GM18505 (cell line): ENCODE measurements at regions not wholly inside any gene's neighbourhood (a gene's known extent, or its start where the extent isn't known, plus 50 kb on each side); places are given as distances from the start of the nearest gene placed in this dataset.

Experiments
- ATAC-seq: cut with Tn5 transposase; IDR thresholded peaks from one replicate; pipeline ENCODE4 v1.9.1; 2021; ENCODE audit not compliant: unreplicated experiment
- POLR2A ChIP-seq: IDR thresholded peaks from 4 replicates; pipeline ENCODE4 v1.6.1; 2011; ENCODE audit warnings: borderline replicate concordance; ENCODE audit not compliant: insufficient read depth, insufficient read length; ENCODE audit errors: extremely low read depth

- no peak for TF ChIP-seq POLR2A
- ATAC-seq = no peak
These were observed 119.8 kb upstream of the CPNE4 start for GRCh38 chr3:132154619-132155018.

- TF ChIP-seq POLR2A = no peak
- ATAC-seq = no peak
These were observed 124.3 kb upstream of the CPNE4 start for GRCh38 chr3:132159145-132159544.

GRCh38 chr3:132160198-132160597, 125.4 kb upstream of the CPNE4 start:
- no peak for TF ChIP-seq POLR2A
- no peak for ATAC-seq

GRCh38 chr3:132161608-132162007, 126.8 kb upstream of the CPNE4 start:
- no peak for TF ChIP-seq POLR2A
- no peak for ATAC-seq

GRCh38 chr3:132164469-132165092, 129.8 kb upstream of the CPNE4 start:
- ATAC-seq = no peak

GRCh38 chr3:132167870-132168269, 133.1 kb upstream of the CPNE4 start:
- ATAC-seq = no peak

More at GRCh38 chr3:132164469-132165092, 129.8 kb upstream of the CPNE4 start:
- TF ChIP-seq POLR2A = no peak

GRCh38 chr3:132174500-132174899, 139.7 kb upstream of the CPNE4 start:
- ATAC-seq = no peak
- no peak for TF ChIP-seq POLR2A

More at GRCh38 chr3:132167870-132168269, 133.1 kb upstream of the CPNE4 start:
- no peak for TF ChIP-seq POLR2A

GRCh38 chr3:132180337-132180791, 136.8 kb upstream of the ACP3 start:
- TF ChIP-seq POLR2A = no peak
- ATAC-seq = no peak

- no peak for TF ChIP-seq POLR2A
- ATAC-seq = no peak
These were observed 133.4 kb upstream of the ACP3 start for GRCh38 chr3:132183811-132184210.

- no peak for TF ChIP-seq POLR2A
- ATAC-seq = no peak
These were observed 129.5 kb upstream of the ACP3 start for GRCh38 chr3:132187746-132188145.

- no peak for TF ChIP-seq POLR2A
- no peak for ATAC-seq
These were observed 127.6 kb upstream of the ACP3 start for GRCh38 chr3:132189601-132190000.

- no peak for TF ChIP-seq POLR2A
- ATAC-seq = no peak
These were observed 121.1 kb upstream of the ACP3 start for GRCh38 chr3:132196113-132196512.

- no peak for ATAC-seq
- no peak for TF ChIP-seq POLR2A
These were observed 118.7 kb upstream of the ACP3 start for GRCh38 chr3:132198516-132198915.

GRCh38 chr3:132199451-132199850, 117.8 kb upstream of the ACP3 start:
- ATAC-seq = no peak
- TF ChIP-seq POLR2A = no peak

GRCh38 chr3:132202586-132202985, 114.6 kb upstream of the ACP3 start:
- no peak for TF ChIP-seq POLR2A
- no peak for ATAC-seq
